Jurkat, Clone E6-1 (cell line): ENCODE measurements at regions not wholly inside any gene's neighbourhood (a gene's known extent, or its start where the extent isn't known, plus 50 kb on each side); places are given as distances from the start of the nearest gene placed in this dataset.

Experiments
- DNase-seq: peaks from one replicate; pipeline ENCODE4 v3.0.0-alpha.2; 2011; ENCODE audit warnings: low read depth, low spot score
- H3K4me3 ChIP-seq: 2 replicates; pipeline ENCODE4 v1.5.1; 2011; ENCODE audit warnings: mild to moderate bottlenecking, low read length, control low read depth, moderate library complexity

- no peak for DNase-seq
- no peak overlapping the region for H3K4me3 ChIP-seq
Measured at GRCh38 chr15:29438703-29439055, 169.1 kb upstream of the NSMCE3 start.

- DNase-seq, result no peak
- H3K4me3 ChIP-seq, result no peak overlapping the region
Measured at GRCh38 chr15:29437888-29438702, 168.5 kb upstream of the NSMCE3 start.

- no peak for DNase-seq
- no peak overlapping the region for H3K4me3 ChIP-seq
Measured at GRCh38 chr15:29435811-29436210, 166.2 kb upstream of the NSMCE3 start.

- DNase-seq, result no peak
- H3K4me3 ChIP-seq, result no peak overlapping the region
Measured at GRCh38 chr15:29434280-29434679, 164.7 kb upstream of the NSMCE3 start.

- no peak for DNase-seq
- H3K4me3 ChIP-seq, result no peak overlapping the region
Measured at GRCh38 chr15:29433507-29434248, 164.1 kb upstream of the NSMCE3 start.

- DNase-seq, result no peak
- H3K4me3 ChIP-seq, result no peak overlapping the region
Measured at GRCh38 chr15:29433050-29433318, 163.4 kb upstream of the NSMCE3 start.

- DNase-seq, result no peak
- H3K4me3 ChIP-seq, result no peak overlapping the region
Measured at GRCh38 chr15:29432191-29433049, 162.8 kb upstream of the NSMCE3 start.

- H3K4me3 ChIP-seq, result no peak overlapping the region
- DNase-seq, result no peak
Measured at GRCh38 chr15:29430831-29431230, 161.2 kb upstream of the NSMCE3 start.

- DNase-seq, result no peak
- H3K4me3 ChIP-seq, result no peak overlapping the region
Measured at GRCh38 chr15:29430124-29430523, 160.5 kb upstream of the NSMCE3 start.

GRCh38 chr15:29429584-29429983, 160.0 kb upstream of the NSMCE3 start:
- no peak for DNase-seq

GRCh38 chr15:29428925-29429573, 159.4 kb upstream of the NSMCE3 start:
- no peak for DNase-seq
- no peak overlapping the region for H3K4me3 ChIP-seq

More at GRCh38 chr15:29429584-29429983, 160.0 kb upstream of the NSMCE3 start:
- H3K4me3 ChIP-seq, result no peak overlapping the region

GRCh38 chr15:29425864-29426263, 156.2 kb upstream of the NSMCE3 start:
- no peak overlapping the region for H3K4me3 ChIP-seq
- DNase-seq, result no peak

GRCh38 chr15:29424118-29424517, 154.5 kb upstream of the NSMCE3 start:
- H3K4me3 ChIP-seq, result no peak overlapping the region
- no peak for DNase-seq

- DNase-seq, result no peak
- H3K4me3 ChIP-seq, result no peak overlapping the region
Measured at GRCh38 chr15:29422606-29423005, 153.0 kb upstream of the NSMCE3 start.

- no peak overlapping the region for H3K4me3 ChIP-seq
- no peak for DNase-seq
Measured at GRCh38 chr15:29420188-29420587, 150.6 kb upstream of the NSMCE3 start.

- no peak overlapping the region for H3K4me3 ChIP-seq
- no peak for DNase-seq
Measured at GRCh38 chr15:29418931-29419330, 149.3 kb upstream of the NSMCE3 start.

GRCh38 chr15:29418178-29418577, 148.6 kb upstream of the NSMCE3 start:
- no peak for DNase-seq
- no peak overlapping the region for H3K4me3 ChIP-seq

GRCh38 chr15:29411299-29411698, 141.7 kb upstream of the NSMCE3 start:
- no peak for DNase-seq
- no peak overlapping the region for H3K4me3 ChIP-seq

- no peak overlapping the region for H3K4me3 ChIP-seq
- no peak for DNase-seq
Measured at GRCh38 chr15:29410338-29410737, 140.7 kb upstream of the NSMCE3 start.

- no peak for DNase-seq
- no peak overlapping the region for H3K4me3 ChIP-seq
Measured at GRCh38 chr15:29409890-29410289, 140.3 kb upstream of the NSMCE3 start.
